ENCODE measurements at regions not wholly inside any gene's neighbourhood (a gene's known extent, or its start where the extent isn't known, plus 50 kb on each side); places are given as distances from the start of the nearest gene placed in this dataset.

DNA sequence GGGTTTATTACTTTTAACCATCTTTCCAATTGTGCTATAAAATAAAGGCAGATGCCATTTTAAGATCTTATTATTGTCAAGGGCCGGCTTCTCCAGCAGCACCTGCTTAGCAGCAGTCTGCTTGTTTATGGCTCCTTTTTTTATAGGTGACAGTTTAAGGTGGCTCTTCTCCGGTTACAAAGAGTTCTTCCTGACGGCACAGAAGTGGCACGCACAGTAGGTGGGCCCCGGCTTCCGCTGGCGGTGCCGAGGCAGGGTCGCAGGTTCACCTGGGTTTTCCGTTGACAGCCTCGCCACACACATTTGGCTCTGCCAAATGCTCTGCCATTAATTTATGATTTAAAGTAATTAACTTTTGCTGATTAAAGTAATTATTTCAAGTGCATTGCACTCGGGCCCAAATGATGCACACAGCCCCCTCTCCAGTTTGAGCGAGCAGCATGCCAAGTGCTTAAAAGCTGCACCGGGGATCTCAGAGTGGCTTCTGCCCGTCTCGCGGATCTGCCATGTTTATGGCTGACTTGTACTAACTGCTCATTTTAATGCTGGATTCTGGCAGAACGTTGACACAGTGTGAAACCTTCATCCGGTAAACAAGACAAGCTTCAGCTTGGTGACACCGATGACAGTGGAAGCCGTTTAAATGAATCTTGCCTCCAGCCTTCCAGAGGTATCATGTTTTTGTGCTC lies 355.1 kb upstream of the MKI67 start:
- intact Hi-C loops (cut with DNase I) = no loop called here
- no peak for DNase-seq
- H3K36me3 ChIP-seq = no peaks in the 10 kb centered on the region
- WGBS, 3 donors = 48 to 63% (median 55%) methylated on average over 21 of the region's 21 CpGs
- no peaks in the 10 kb centered on the region for H3K4me1 ChIP-seq (ENCODE audit: insufficient read depth)
- no peaks in the 10 kb centered on the region for H3K27me3 ChIP-seq
- no peak overlapping the region for H3K4me3 ChIP-seq
- no peak overlapping the region for H3K27ac ChIP-seq
- TF ChIP-seq EP300 (IDR thresholded peaks at IDR 0.05) (no peak), POLR2A (IDR thresholded peaks at IDR 0.05) (no peak), CTCF (IDR thresholded peaks at IDR 0.05) (no peak)
- H3K9me3 ChIP-seq = no peaks in the 10 kb centered on the region

GRCh38 chr10:128482052-128482451 lies 355.8 kb upstream of the MKI67 start:
- H3K4me3 ChIP-seq = no peak overlapping the region
- no peak for DNase-seq
- WGBS, 3 donors = 73 to 83% (median 82%) methylated on average over 7 of the region's 7 CpGs
- intact Hi-C loops (cut with DNase I) = no loop called here
- H3K36me3 ChIP-seq = no peaks in the 10 kb centered on the region
- H3K27ac ChIP-seq = no peak overlapping the region
- H3K9me3 ChIP-seq = no peaks in the 10 kb centered on the region
- no peaks in the 10 kb centered on the region for H3K4me1 ChIP-seq (ENCODE audit: insufficient read depth)
- H3K27me3 ChIP-seq = no peaks in the 10 kb centered on the region
- TF ChIP-seq CTCF (IDR thresholded peaks at IDR 0.05) (no peak), POLR2A (IDR thresholded peaks at IDR 0.05) (no peak), EP300 (IDR thresholded peaks at IDR 0.05) (no peak)

DNA sequence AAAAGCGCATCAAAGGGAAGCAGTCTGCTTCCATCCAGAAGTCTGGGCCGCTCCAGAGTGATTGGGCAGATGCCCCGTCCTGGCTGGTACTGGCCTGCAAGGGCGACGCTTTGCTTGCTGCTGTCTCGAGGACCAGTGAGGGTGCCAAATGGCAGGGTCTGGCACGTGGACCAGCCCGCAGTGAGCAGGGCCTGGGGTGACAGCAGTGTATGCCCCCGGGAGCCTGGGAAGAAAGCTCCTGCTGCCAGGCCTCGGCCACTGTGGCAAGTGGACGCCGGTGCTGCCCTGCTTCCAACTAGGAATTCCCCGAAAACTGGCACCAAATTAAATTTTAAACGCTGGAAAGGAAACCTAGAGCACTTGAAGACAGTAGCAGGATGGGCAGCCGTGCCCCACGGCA lies 357.0 kb upstream of the MKI67 start:
- H3K4me1 ChIP-seq (ENCODE audit: insufficient read depth) = no peaks in the 10 kb centered on the region

GRCh38 chr10:128484041-128484440 lies 357.8 kb upstream of the MKI67 start:
- DNase-seq = no peak
- no peaks in the 10 kb centered on the region for H3K4me1 ChIP-seq (ENCODE audit: insufficient read depth)
- no peak for TF ChIP-seq EP300 (IDR thresholded peaks at IDR 0.05)
- no peak for TF ChIP-seq CTCF (IDR thresholded peaks at IDR 0.05)
- TF ChIP-seq POLR2A (IDR thresholded peaks at IDR 0.05) = no peak
- 89 to 98% (median 92%) methylated on average over 5 of the region's 5 CpGs for WGBS, 3 donors
- H3K36me3 ChIP-seq = no peaks in the 10 kb centered on the region
- no peaks in the 10 kb centered on the region for H3K27me3 ChIP-seq
- H3K4me3 ChIP-seq = no peak overlapping the region
- H3K9me3 ChIP-seq = no peaks in the 10 kb centered on the region
- no peak overlapping the region for H3K27ac ChIP-seq
- intact Hi-C loops (cut with DNase I) = no loop called here

More for the DNA sequence above, 357.0 kb upstream of the MKI67 start:
- no peak overlapping the region for H3K4me3 ChIP-seq
- no peaks in the 10 kb centered on the region for H3K9me3 ChIP-seq
- 86 to 91% (median 88%) methylated on average over 15 to 16 of the region's 16 CpGs for WGBS, 3 donors
- H3K36me3 ChIP-seq = no peaks in the 10 kb centered on the region
- DNase-seq = no peak
- no peak overlapping the region for H3K27ac ChIP-seq
- no peak for TF ChIP-seq POLR2A (IDR thresholded peaks at IDR 0.05)
- no peak for TF ChIP-seq CTCF (IDR thresholded peaks at IDR 0.05)
- TF ChIP-seq EP300 (IDR thresholded peaks at IDR 0.05) = no peak
- intact Hi-C loops (cut with DNase I) = no loop called here
- H3K27me3 ChIP-seq = no peaks in the 10 kb centered on the region

Data from ovary (tissue), 7 donors.